HCT116 (cell line): ENCODE measurements at regions not wholly inside any gene's neighbourhood (a gene's known extent, or its start where the extent isn't known, plus 50 kb on each side); places are given as distances from the start of the nearest gene placed in this dataset.

Experiments
- ATAC-seq: fragments of 200-7000 bp; cut with Tn5 transposase; 2 replicates; pipeline ENCODE4 v1.9.1; 2020; ENCODE audit warnings: mild to moderate bottlenecking, moderate library complexity
- BruUV-seq: library from RNA; stranded (reverse); fragments of 400-500 nt; replicated peaks from 2 replicates; lab custom pipeline; 2021; lab: Mats Ljungman, UMichigan
- CTCF ChIA-PET: fragments of 300-600 bp; sonication (Branson Sonifier 250); formaldehyde crosslinking; loops from one replicate; lab custom pipeline; 2021; ENCODE audit warnings: antibody characterized with exemption; lab: Charles Lee
- POLR2A ChIA-PET: fragments of 300-600, 350-600 bp; sonication (Branson Sonifier 250); formaldehyde crosslinking; loops from one replicate; lab custom pipeline; 2021; ENCODE audit warnings: antibody characterized with exemption; lab: Charles Lee
- RAD21 ChIA-PET, 2 experiments: fragments of 300-600 bp; sonication (Branson Sonifier 250); formaldehyde crosslinking; loops; one replicate each; lab custom pipeline; 2023; ENCODE audit warnings: low total read pairs in 2 of 2; ENCODE audit not compliant: uncharacterized antibody in 2 of 2, unreplicated experiment in 2 of 2, low non-redundant PET in 1 of 2; lab: Charles Lee
- DNase-seq: peaks from one replicate; pipeline ENCODE4 v3.0.0-alpha.2; 2010; ENCODE audit warnings: low read depth, low spot score
- H2AFZ ChIP-seq: fragments of 200-600 bp; shearing (Covaris generic), sonication (generic); 2 replicates; pipeline ENCODE4 v1.6.1; 2017; ENCODE audit warnings: low read depth, mixed run types, mixed read lengths, antibody characterized with exemption, low read length; ENCODE audit not compliant: poor library complexity, severe bottlenecking
- H3K27ac ChIP-seq: 2 replicates; pipeline ENCODE4 v1.5.1; 2012; ENCODE audit warnings: low read depth, low read length
- H3K27me3 ChIP-seq: fragments of 200-600 bp; sonication (generic); 2 replicates; pipeline ENCODE4 v1.6.1; 2016; ENCODE audit warnings: mixed run types, low read length, mixed read lengths; ENCODE audit not compliant: insufficient read depth
- H3K36me3 ChIP-seq, 2 experiments: fragments of 200-500 bp in 1 of 2; fragments of 200-600 bp in 1 of 2; sonication (Bioruptor generic) in 1 of 2; sonication (generic) in 1 of 2; 2 replicates each; pipeline versions ENCODE4 v1.5.1 to v1.6.1; 2014 to 2016; ENCODE audit warnings: low read length in 2 of 2, inconsistent platforms in 1 of 2, mixed read lengths in 1 of 2, mixed run types in 1 of 2; ENCODE audit not compliant: insufficient read depth in 2 of 2, control insufficient read depth in 1 of 2
- H3K4me1 ChIP-seq, 2 experiments: fragments of 200-600 bp in 1 of 2; sonication (generic) in 1 of 2; 2 replicates each; pipeline versions ENCODE4 v1.5.1 to v1.6.1; 2012 to 2017; ENCODE audit warnings: low read length in 2 of 2, inconsistent platforms in 1 of 2, mild to moderate bottlenecking in 1 of 2, mixed read lengths in 1 of 2, mixed run types in 1 of 2, moderate library complexity in 1 of 2; ENCODE audit not compliant: insufficient read depth in 2 of 2, control insufficient read depth in 1 of 2
- H3K4me2 ChIP-seq: fragments of 200-600 bp; sonication (generic); 2 replicates; pipeline ENCODE4 v1.6.1; 2017; ENCODE audit warnings: mixed run types, low read length, mixed read lengths
- H3K4me3 ChIP-seq, 2 experiments: fragments of 200-600 bp in 1 of 2; sonication (generic) in 1 of 2; replicated peaks in 1 of 2; 2 replicates each; pipeline ENCODE4 v1.5.1; 2011 to 2016; ENCODE audit warnings: low read length in 2 of 2, control low read depth in 1 of 2, low read depth in 1 of 2, mild to moderate bottlenecking in 1 of 2, mixed read lengths in 1 of 2, mixed run types in 1 of 2
- H3K79me2 ChIP-seq: fragments of 200-600 bp; sonication (generic); 2 replicates; pipeline ENCODE4 v1.6.1; 2017; ENCODE audit warnings: mild to moderate bottlenecking, mixed run types, low read length, moderate library complexity, mixed read lengths; ENCODE audit not compliant: insufficient read depth
- H3K9ac ChIP-seq: fragments of 200-600 bp; sonication (generic); 2 replicates; pipeline ENCODE4 v1.6.1; 2016; ENCODE audit warnings: low read length, mixed read lengths
- H3K9me2 ChIP-seq: fragments of 200-600 bp; sonication (generic), shearing (Covaris generic); 2 replicates; pipeline ENCODE4 v1.6.1; 2017; ENCODE audit warnings: mixed run types, mild to moderate bottlenecking, moderate library complexity; ENCODE audit not compliant: insufficient read depth
- H3K9me3 ChIP-seq, 2 experiments: fragments of 200-500 bp in 1 of 2; fragments of 200-600 bp in 1 of 2; sonication (Bioruptor generic) in 1 of 2; sonication (generic) in 1 of 2; 2 replicates each; pipeline ENCODE4 v1.6.1; 2014 to 2017; ENCODE audit warnings: low read length in 2 of 2, mixed read lengths in 2 of 2, inconsistent platforms in 1 of 2, low read depth in 1 of 2, mild to moderate bottlenecking in 1 of 2, mixed run types in 1 of 2, moderate library complexity in 1 of 2; ENCODE audit not compliant: control insufficient read depth in 1 of 2, insufficient read depth in 1 of 2
- H4K20me1 ChIP-seq: fragments of 200-600 bp; sonication (generic), shearing (Covaris generic); 2 replicates; pipeline ENCODE4 v1.6.1; 2017; ENCODE audit warnings: mixed run types, mild to moderate bottlenecking, moderate library complexity; ENCODE audit not compliant: insufficient read depth
- CEBPB ChIP-seq: IDR thresholded peaks from 2 replicates; pipeline ENCODE4 v1.6.1; 2012; ENCODE audit warnings: low read depth
- ELF1 ChIP-seq: IDR thresholded peaks from 2 replicates; pipeline ENCODE4 v1.6.1; 2012; ENCODE audit warnings: low read depth, borderline replicate concordance
- EZH2 ChIP-seq: fragments of 200-600 bp; sonication (generic); IDR thresholded peaks from 2 replicates; pipeline ENCODE4 v1.6.1; 2017; ENCODE audit warnings: antibody characterized with exemption, mixed run types
- EZH2phosphoT487 ChIP-seq: fragments of 200-600 bp; IDR thresholded peaks from 2 replicates; pipeline ENCODE4 v1.6.1; 2018; ENCODE audit warnings: antibody characterized with exemption, borderline replicate concordance
- FOSL1 ChIP-seq: IDR thresholded peaks from 2 replicates; pipeline ENCODE4 v1.6.1; 2012; ENCODE audit warnings: low read depth
- POLR2A ChIP-seq: IDR thresholded peaks from 2 replicates; pipeline ENCODE4 v1.7.0; 2011; ENCODE audit warnings: borderline replicate concordance; ENCODE audit not compliant: insufficient read depth, insufficient read length; ENCODE audit errors: extremely low read depth
- POLR2AphosphoS5 ChIP-seq: IDR thresholded peaks from 2 replicates; pipeline ENCODE4 v1.6.1; 2011; ENCODE audit warnings: mild to moderate bottlenecking, low read depth, low read length, moderate library complexity
- RAD21 ChIP-seq: IDR thresholded peaks from 2 replicates; pipeline ENCODE4 v1.6.1; 2012; ENCODE audit warnings: low read depth, mild to moderate bottlenecking
- REST ChIP-seq: IDR thresholded peaks from 2 replicates; pipeline ENCODE4 v1.6.1; 2012; ENCODE audit warnings: low read depth
- SP1 ChIP-seq: IDR thresholded peaks from 2 replicates; pipeline ENCODE4 v1.6.1; 2012; ENCODE audit warnings: low read depth
- SRF ChIP-seq: IDR thresholded peaks from 2 replicates; pipeline ENCODE4 v1.6.1; 2012; ENCODE audit warnings: low read depth
- intact Hi-C: fragments of 100-400 bp; cut with micrococcal nuclease; formaldehyde crosslinking; loops from 2 replicates; pipeline ENCODE4 v1.10.0; 2022
- TF ChIP-seq, protein P1 (sequence below), 3 experiments: fragments of 200-600 bp in 1 of 3; sonication (generic) in 1 of 3; IDR thresholded peaks in 2 of 3; conservative IDR thresholded peaks in 1 of 3; 2 replicates each; pipeline ENCODE4 v1.5.1; 2012 to 2017; ENCODE audit warnings: low read depth in 2 of 3, low read length in 2 of 3, antibody characterized with exemption in 1 of 3, borderline replicate concordance in 1 of 3, control low read depth in 1 of 3, mild to moderate bottlenecking in 1 of 3, mixed read lengths in 1 of 3, mixed run types in 1 of 3, moderate library complexity in 1 of 3; ENCODE audit not compliant: insufficient read depth in 1 of 3
- TF ChIP-seq, protein P2 (sequence below): IDR thresholded peaks from 2 replicates; pipeline ENCODE4 v1.6.1; 2012

DNA sequence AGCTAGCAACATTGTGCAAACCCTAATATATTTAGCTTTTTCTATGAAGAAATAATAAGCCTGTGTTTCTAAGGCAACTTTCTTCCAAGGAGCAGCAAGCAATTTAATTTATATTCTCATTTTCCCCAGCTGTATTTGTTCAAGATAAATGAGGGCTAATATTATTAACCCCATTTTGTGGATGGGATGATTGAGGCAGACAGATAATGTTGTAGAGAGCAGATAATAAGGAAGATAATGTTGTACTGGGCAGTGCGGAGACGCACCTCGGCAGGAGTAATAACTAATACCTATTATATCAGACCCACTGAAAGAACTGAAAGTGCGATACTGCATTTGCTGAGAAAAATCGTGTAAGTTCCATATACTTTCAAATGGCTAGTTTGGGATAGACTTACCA is 344.1 kb upstream of the FANCL start:
- H3K4me2 ChIP-seq, result no peak overlapping the region
- H3K27ac ChIP-seq, result no peak overlapping the region
- no peaks in the 10 kb centered on the region for H3K27me3 ChIP-seq
- no peak for TF ChIP-seq EZH2phosphoT487
- no peak for TF ChIP-seq CEBPB
- no peak for TF ChIP-seq FOSL1
- TF ChIP-seq, protein P1, sequence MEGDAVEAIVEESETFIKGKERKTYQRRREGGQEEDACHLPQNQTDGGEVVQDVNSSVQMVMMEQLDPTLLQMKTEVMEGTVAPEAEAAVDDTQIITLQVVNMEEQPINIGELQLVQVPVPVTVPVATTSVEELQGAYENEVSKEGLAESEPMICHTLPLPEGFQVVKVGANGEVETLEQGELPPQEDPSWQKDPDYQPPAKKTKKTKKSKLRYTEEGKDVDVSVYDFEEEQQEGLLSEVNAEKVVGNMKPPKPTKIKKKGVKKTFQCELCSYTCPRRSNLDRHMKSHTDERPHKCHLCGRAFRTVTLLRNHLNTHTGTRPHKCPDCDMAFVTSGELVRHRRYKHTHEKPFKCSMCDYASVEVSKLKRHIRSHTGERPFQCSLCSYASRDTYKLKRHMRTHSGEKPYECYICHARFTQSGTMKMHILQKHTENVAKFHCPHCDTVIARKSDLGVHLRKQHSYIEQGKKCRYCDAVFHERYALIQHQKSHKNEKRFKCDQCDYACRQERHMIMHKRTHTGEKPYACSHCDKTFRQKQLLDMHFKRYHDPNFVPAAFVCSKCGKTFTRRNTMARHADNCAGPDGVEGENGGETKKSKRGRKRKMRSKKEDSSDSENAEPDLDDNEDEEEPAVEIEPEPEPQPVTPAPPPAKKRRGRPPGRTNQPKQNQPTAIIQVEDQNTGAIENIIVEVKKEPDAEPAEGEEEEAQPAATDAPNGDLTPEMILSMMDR (IDR thresholded peaks at IDR 0.05 in 2 of 3, conservative IDR thresholded peaks at IDR 0.05 in 1 of 3; ENCODE audit: borderline replicate concordance in 1 of 3, insufficient read depth in 1 of 3, low read depth in 2 of 3, low read length in 2 of 3), result no peak
- TF ChIP-seq POLR2AphosphoS5, result no peak
- TF ChIP-seq, protein P2, sequence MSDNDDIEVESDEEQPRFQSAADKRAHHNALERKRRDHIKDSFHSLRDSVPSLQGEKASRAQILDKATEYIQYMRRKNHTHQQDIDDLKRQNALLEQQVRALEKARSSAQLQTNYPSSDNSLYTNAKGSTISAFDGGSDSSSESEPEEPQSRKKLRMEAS, result no peak
- no peak for TF ChIP-seq SP1
- no peak for TF ChIP-seq RAD21
- ChIA-PET POLR2A (no interaction called here), CTCF (no interaction called here), RAD21 (no interaction called here)
- H3K36me3 ChIP-seq, result no peaks in the 10 kb centered on the region
- no peaks in the 10 kb centered on the region for H4K20me1 ChIP-seq
- no peak overlapping the region for H3K9ac ChIP-seq
- no TSS peak for BruUV-seq
- no peaks in the 10 kb centered on the region for H3K9me2 ChIP-seq
- H3K4me1 ChIP-seq, result no peaks in the 10 kb centered on the region
- intact Hi-C loops, result no loop called here
- H3K4me3 ChIP-seq, result no peak overlapping the region
- H3K9me3 ChIP-seq, result no peaks in the 10 kb centered on the region
- no peaks in the 10 kb centered on the region for H3K79me2 ChIP-seq
- H2AFZ ChIP-seq, result no peak overlapping the region
- DNase-seq (no peak), ATAC-seq (no peak)

DNA sequence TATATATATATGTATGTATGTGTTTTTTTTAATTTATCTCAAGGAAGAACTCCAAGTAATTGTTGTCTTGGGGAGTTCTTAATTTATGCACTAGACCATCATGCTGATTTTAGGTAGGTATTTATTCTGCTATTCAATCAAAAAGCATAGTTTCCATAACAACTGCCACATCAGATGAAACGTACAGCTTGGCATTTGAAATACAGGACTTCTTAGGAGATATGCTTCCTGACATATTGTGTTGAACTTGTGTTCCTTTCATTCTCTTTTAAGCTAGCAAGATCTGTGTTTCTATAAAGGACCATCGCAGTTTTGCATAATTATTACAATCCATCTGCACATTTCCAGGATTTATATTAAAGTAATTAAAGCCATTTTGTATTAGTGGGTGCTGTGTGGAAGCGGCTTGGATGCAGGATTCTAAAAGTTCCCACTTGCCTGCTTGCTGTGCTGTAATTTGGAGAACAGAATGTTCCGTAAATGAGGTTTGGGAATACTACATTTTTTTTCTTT is 343.5 kb upstream of the FANCL start:
- H3K9me3 ChIP-seq, result no peaks in the 10 kb centered on the region
- no peak overlapping the region for H3K4me3 ChIP-seq
- no peak overlapping the region for H3K27ac ChIP-seq
- intact Hi-C loops, result no loop called here
- ATAC-seq (no peak), DNase-seq (no peak)
- ChIA-PET POLR2A (no interaction called here), RAD21 (no interaction called here), CTCF (no interaction called here)
- no peaks in the 10 kb centered on the region for H3K27me3 ChIP-seq
- no peaks in the 10 kb centered on the region for H3K36me3 ChIP-seq
- no peak overlapping the region for H2AFZ ChIP-seq
- no peak overlapping the region for H3K4me2 ChIP-seq
- H3K9me2 ChIP-seq, result no peaks in the 10 kb centered on the region
- no peak overlapping the region for H3K9ac ChIP-seq
- no peaks in the 10 kb centered on the region for H4K20me1 ChIP-seq
- H3K79me2 ChIP-seq, result no peaks in the 10 kb centered on the region
- H3K4me1 ChIP-seq, result no peaks in the 10 kb centered on the region
- BruUV-seq, result no TSS peak
- TF ChIP-seq, protein P1 (IDR thresholded peaks at IDR 0.05 in 2 of 3, conservative IDR thresholded peaks at IDR 0.05 in 1 of 3; ENCODE audit: borderline replicate concordance in 1 of 3, insufficient read depth in 1 of 3, low read depth in 2 of 3, low read length in 2 of 3), result no peak
- TF ChIP-seq EZH2, result no peak
- TF ChIP-seq SRF, result no peak
- no peak for TF ChIP-seq POLR2A
- TF ChIP-seq ELF1, result no peak
- no peak for TF ChIP-seq RAD21
- TF ChIP-seq REST, result no peak
